GM12864 (cell line): ENCODE measurements at regions not wholly inside any gene's neighbourhood (a gene's known extent, or its start where the extent isn't known, plus 50 kb on each side); places are given as distances from the start of the nearest gene placed in this dataset.
A peak's percentile ranks its signal among the peaks of the same experiment; 100 is the strongest.

Experiments used
- DNase-seq: peaks from one replicate; pipeline ENCODE4 v3.0.0-alpha.2; 2011; ENCODE audit warnings: low read depth
- H3K4me3 ChIP-seq: 2 replicates; pipeline ENCODE4 v1.5.1; 2011; ENCODE audit warnings: mild to moderate bottlenecking, low read depth, low read length, control low read depth
- CTCF ChIP-seq: IDR thresholded peaks from 2 replicates; pipeline ENCODE4 v1.5.1; 2011; ENCODE audit warnings: low read depth, mild to moderate bottlenecking, moderate library complexity, low read length, control low read depth, inconsistent platforms; ENCODE audit errors: missing control alignments

DNA sequence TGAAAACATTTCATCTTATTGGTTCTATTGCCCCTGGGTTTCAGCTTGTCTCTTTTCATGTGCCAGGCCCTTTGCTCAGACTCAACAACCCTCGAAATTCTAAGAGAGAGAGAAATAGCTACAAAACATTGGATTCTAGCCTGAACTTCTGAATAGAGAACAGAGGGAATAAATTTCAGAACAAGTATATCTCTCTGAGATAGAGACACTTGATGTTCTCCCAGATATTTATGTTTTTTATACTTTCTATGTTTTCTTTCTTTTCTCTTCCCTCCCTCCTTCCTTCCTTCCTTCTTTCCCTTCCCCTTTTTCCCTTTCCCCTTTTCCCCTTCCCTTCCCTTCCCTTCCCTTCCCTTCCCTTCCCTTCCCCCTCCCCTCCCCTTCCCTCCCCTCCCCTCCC, 279.5 kb upstream of the SPRED2 start:
- no peak for DNase-seq
- TF ChIP-seq CTCF, result no peak
- no peak overlapping the region for H3K4me3 ChIP-seq

- TF ChIP-seq CTCF, result peak; percentile 52
- DNase-seq, result peak; percentile 5
These were observed 278.4 kb upstream of the SPRED2 start for GRCh38 chr2:65710779-65711295.

GRCh38 chr2:65710356-65710755, 278.0 kb upstream of the SPRED2 start:
- TF ChIP-seq CTCF, result no peak
- H3K4me3 ChIP-seq, result no peak overlapping the region
- no peak for DNase-seq

More at GRCh38 chr2:65710779-65711295, 278.4 kb upstream of the SPRED2 start:
- no peak overlapping the region for H3K4me3 ChIP-seq

DNA sequence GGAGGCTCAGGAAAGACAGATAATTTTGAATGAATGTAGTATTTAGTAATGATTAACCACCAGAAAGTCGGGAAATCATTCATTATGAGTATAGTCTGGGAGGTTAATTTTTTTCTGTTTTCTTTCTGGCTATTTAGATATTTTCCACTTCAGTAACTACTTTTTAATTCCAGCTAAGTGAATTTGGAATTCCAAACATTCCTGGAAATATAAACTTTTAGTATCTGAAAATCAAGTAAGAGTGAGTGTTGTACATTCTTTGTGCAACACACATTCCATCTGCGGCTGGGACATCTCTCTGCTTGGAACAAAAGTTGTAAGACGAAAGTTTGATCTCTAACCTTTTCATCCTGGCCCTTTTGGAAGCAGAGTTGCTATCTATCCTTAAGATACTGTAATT, 275.7 kb upstream of the SPRED2 start:
- H3K4me3 ChIP-seq, result no peak overlapping the region
- no peak for TF ChIP-seq CTCF
- DNase-seq, result no peak

- no peak for TF ChIP-seq CTCF
- no peak overlapping the region for H3K4me3 ChIP-seq
- DNase-seq, result no peak
These were observed 274.0 kb upstream of the SPRED2 start for GRCh38 chr2:65706411-65706810.

GRCh38 chr2:65701191-65701590, 268.8 kb upstream of the SPRED2 start:
- H3K4me3 ChIP-seq, result no peak overlapping the region
- TF ChIP-seq CTCF, result no peak
- no peak for DNase-seq

DNA sequence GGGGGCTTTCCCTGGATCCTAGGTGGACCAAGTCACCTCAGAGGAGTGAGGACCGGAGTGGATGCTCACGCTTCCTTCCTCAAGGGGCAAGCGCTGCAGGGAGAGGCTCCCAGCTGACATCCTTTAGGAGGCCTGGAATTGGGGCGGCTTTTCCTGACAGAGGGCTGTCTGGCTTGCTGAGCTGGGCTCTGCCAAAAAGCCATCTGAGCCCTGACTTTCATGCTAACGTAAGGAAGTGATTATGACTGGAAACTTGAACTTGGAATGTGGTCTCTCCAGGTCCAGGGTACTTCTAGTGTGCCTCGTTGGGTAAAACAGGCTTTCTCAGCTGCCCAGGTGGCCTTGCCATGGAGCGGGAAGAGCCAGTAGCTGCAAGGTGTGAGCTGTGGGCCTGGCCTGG, 268.3 kb upstream of the SPRED2 start:
- no peak overlapping the region for H3K4me3 ChIP-seq
- no peak for TF ChIP-seq CTCF
- DNase-seq, result no peak
